WTC11 (cell line): ENCODE measurements at regions not wholly inside any gene's neighbourhood (a gene's known extent, or its start where the extent isn't known, plus 50 kb on each side); places are given as distances from the start of the nearest gene placed in this dataset.

Source experiments
- CTCF ChIP-seq: fragments of 200-600 bp; IDR thresholded peaks from 2 replicates; pipeline ENCODE4 v1.8.0; 2022; ENCODE audit warnings: antibody characterized with exemption
- ELF4 ChIP-seq: sonication (generic); formaldehyde crosslinking; IDR thresholded peaks from 2 replicates; pipeline ENCODE4 v1.8.1; 2022; ENCODE audit warnings: low read depth, mild to moderate bottlenecking, moderate library complexity, missing genetic modification reagents
- JUN ChIP-seq: sonication (generic); formaldehyde crosslinking; IDR thresholded peaks from 2 replicates; pipeline ENCODE4 v1.8.0; 2023; ENCODE audit warnings: mild to moderate bottlenecking, missing genetic modification reagents
- NR3C1 ChIP-seq: sonication (generic); formaldehyde crosslinking; conservative IDR thresholded peaks from 2 replicates; pipeline ENCODE4 v1.8.1; 2023; ENCODE audit warnings: low read depth, mild to moderate bottlenecking, missing genetic modification reagents
- ZNF232 ChIP-seq: sonication (generic); formaldehyde crosslinking; IDR thresholded peaks from 2 replicates; pipeline ENCODE4 v1.8.0; 2022; ENCODE audit warnings: mild to moderate bottlenecking, missing genetic modification reagents

- TF ChIP-seq CTCF (no peak), ZNF232 (CRISPR knock-in tag) (no peak), ELF4 (CRISPR knock-in tag) (no peak), NR3C1 (CRISPR knock-in tag) (no peak), JUN (CRISPR knock-in tag) (no peak)
These were observed 1583.9 kb downstream of the MRPL39 start for GRCh38 chr21:24023402-24023801.
